ENCODE measurements at regions not wholly inside any gene's neighbourhood (a gene's known extent, or its start where the extent isn't known, plus 50 kb on each side); places are given as distances from the start of the nearest gene placed in this dataset.
A peak's percentile ranks its signal among the peaks of the same experiment; 100 is the strongest.

GRCh38 chr10:90023950-90024349 is 322.6 kb downstream of the KIF20B start:
- Histone ChIP-seq H3K4me2 (replicated peaks; ENCODE audit: low read depth, low read length, poor library complexity, severe bottlenecking) (no peak overlapping the region), H4K20me1 (ENCODE audit: control insufficient read depth, insufficient read depth, low read length, poor library complexity, severe bottlenecking) (no peaks in the 10 kb centered on the region), H3K4me3 (ENCODE audit: control extremely low read depth in 1 of 5, extremely low read depth in 1 of 5, insufficient read depth in 1 of 5, low read depth in 2 of 5, low read length in 4 of 5) (no peak overlapping the region), H3K9me3 (ENCODE audit: control extremely low read depth in 1 of 3, control insufficient read depth in 2 of 3, insufficient read depth in 1 of 3, low read length in 2 of 3) (peaks cover 0 to 2% (median 0%) of the 10 kb centered on the region in 3 donors), H3K27me3 (replicated peaks in 1 of 4; ENCODE audit: control extremely low read depth in 1 of 4, control insufficient read depth in 3 of 4, insufficient read depth in 4 of 4, low read length in 3 of 4) (no peaks in the 10 kb centered on the region), H2AFZ (ENCODE audit: insufficient read depth, low read depth, low read length, poor library complexity, severe bottlenecking) (no peak overlapping the region), H3K36me3 (replicated peaks in 1 of 2; ENCODE audit: control extremely low read depth in 1 of 2, control insufficient read depth in 1 of 2, extremely low read depth in 1 of 2, insufficient read depth in 2 of 2, low read length in 1 of 2) (no peaks in the 10 kb centered on the region), H3K27ac (ENCODE audit: low read length in 2 of 2) (no peak overlapping the region), H3K9ac (ENCODE audit: low read length) (no peak overlapping the region), H3K4me1 (ENCODE audit: control insufficient read depth in 2 of 2, insufficient read depth in 2 of 2, low read length in 2 of 2) (peaks cover 8 to 9% of the 10 kb centered on the region in 2 donors), H3K79me2 (ENCODE audit: control insufficient read depth, insufficient read depth, low read length) (no peaks in the 10 kb centered on the region)
- CTCF ChIA-PET = no interaction called here
- POLR2A ChIA-PET = no interaction called here
- 83% methylated on average over 1 of the region's 1 CpG for WGBS (ENCODE audit: insufficient coverage)
- H3K9me3 Mint-ChIP-seq (ENCODE audit: insufficient read depth) = no peaks in the 10 kb centered on the region
- ATAC-seq (ENCODE audit: low read depth) (no peak), DNase-seq (no peak)
- H3K4me1 Mint-ChIP-seq = peaks cover 14% of the 10 kb centered on the region
- no peak overlapping the region for H3K27ac Mint-ChIP-seq
- intact Hi-C loops (cut with micrococcal nuclease) = no loop called here
- no peak overlapping the region for H3K4me3 Mint-ChIP-seq
- no peaks in the 10 kb centered on the region for H3K27me3 Mint-ChIP-seq
- no peak for TF ChIP-seq EZH2 (IDR thresholded peaks at IDR 0.05; ENCODE audit: borderline replicate concordance, insufficient read depth, low read depth, low read length, poor library complexity, severe bottlenecking)
- no peak for TF ChIP-seq CTCF (IDR thresholded peaks at IDR 0.05)

GRCh38 chr10:90028312-90028711 is 326.9 kb downstream of the KIF20B start:
- H3K4me3 Mint-ChIP-seq = peak overlapping the region; percentile 18
- Histone ChIP-seq H3K4me3 (ENCODE audit: control extremely low read depth in 1 of 5, extremely low read depth in 1 of 5, insufficient read depth in 1 of 5, low read depth in 2 of 5, low read length in 4 of 5) (no peak overlapping the region), H3K27ac (ENCODE audit: low read length in 2 of 2) (peak overlapping the region in 1 of 2 donors; percentile 4), H3K27me3 (replicated peaks in 1 of 4; ENCODE audit: control extremely low read depth in 1 of 4, control insufficient read depth in 3 of 4, insufficient read depth in 4 of 4, low read length in 3 of 4) (no peaks in the 10 kb centered on the region), H3K4me1 (ENCODE audit: control insufficient read depth in 2 of 2, insufficient read depth in 2 of 2, low read length in 2 of 2) (peaks cover 8 to 9% of the 10 kb centered on the region in 2 donors), H3K4me2 (replicated peaks; ENCODE audit: low read depth, low read length, poor library complexity, severe bottlenecking) (peak overlapping the region; percentile 29), H4K20me1 (ENCODE audit: control insufficient read depth, insufficient read depth, low read length, poor library complexity, severe bottlenecking) (no peaks in the 10 kb centered on the region), H3K9me3 (ENCODE audit: control extremely low read depth in 1 of 3, control insufficient read depth in 2 of 3, insufficient read depth in 1 of 3, low read length in 2 of 3) (peaks cover 0 to 6% (median 4%) of the 10 kb centered on the region in 3 donors), H3K9ac (ENCODE audit: low read length) (peak overlapping the region; percentile 12), H2AFZ (ENCODE audit: insufficient read depth, low read depth, low read length, poor library complexity, severe bottlenecking) (no peak overlapping the region), H3K79me2 (ENCODE audit: control insufficient read depth, insufficient read depth, low read length) (no peaks in the 10 kb centered on the region), H3K36me3 (replicated peaks in 1 of 2; ENCODE audit: control extremely low read depth in 1 of 2, control insufficient read depth in 1 of 2, extremely low read depth in 1 of 2, insufficient read depth in 2 of 2, low read length in 1 of 2) (no peaks in the 10 kb centered on the region)
- TF ChIP-seq EZH2 (IDR thresholded peaks at IDR 0.05; ENCODE audit: borderline replicate concordance, insufficient read depth, low read depth, low read length, poor library complexity, severe bottlenecking) (no peak), CTCF (IDR thresholded peaks at IDR 0.05) (no peak)
- no peak for ATAC-seq (ENCODE audit: low read depth)
- intact Hi-C loops (cut with micrococcal nuclease) = no loop called here
- CTCF ChIA-PET = no interaction called here
- H3K27me3 Mint-ChIP-seq = no peaks in the 10 kb centered on the region
- WGBS (ENCODE audit: insufficient coverage) = no CpG with 5 or more reads among the region's 2 CpGs
- peaks cover 3% of the 10 kb centered on the region for H3K9me3 Mint-ChIP-seq (ENCODE audit: insufficient read depth)
- H3K4me1 Mint-ChIP-seq = peaks cover 14% of the 10 kb centered on the region
- POLR2A ChIA-PET = no interaction called here
- no peak for DNase-seq
- peak overlapping the region; percentile 47 for H3K27ac Mint-ChIP-seq

Measured in B cell (primary cell).